Renal pelvis (tissue), 1 donor: ENCODE measurements at regions not wholly inside any gene's neighbourhood (a gene's known extent, or its start where the extent isn't known, plus 50 kb on each side); places are given as distances from the start of the nearest gene placed in this dataset.

ENCODE experiments used
- DNase-seq: peaks from one replicate; pipeline ENCODE4 v3.0.0-alpha.2; 2013

- no peak for DNase-seq
Measured at GRCh38 chr7:47147213-47147631, 434.7 kb downstream of the TNS3 start.

- DNase-seq, result no peak
Measured at GRCh38 chr7:47145982-47146381, 435.9 kb downstream of the TNS3 start.

GRCh38 chr7:47145186-47145725 is 436.7 kb downstream of the TNS3 start:
- DNase-seq, result no peak

GRCh38 chr7:47143339-47143738 is 438.6 kb downstream of the TNS3 start:
- DNase-seq, result no peak

- no peak for DNase-seq
Measured at GRCh38 chr7:47142867-47143175, 439.1 kb downstream of the TNS3 start.

- DNase-seq, result no peak
Measured at GRCh38 chr7:47142169-47142866, 439.6 kb downstream of the TNS3 start.

- DNase-seq, result no peak
Measured at GRCh38 chr7:47132471-47132870, 449.4 kb downstream of the TNS3 start.

GRCh38 chr7:47128700-47129099 is 453.2 kb downstream of the TNS3 start:
- DNase-seq, result no peak

GRCh38 chr7:47125529-47125928 is 456.4 kb downstream of the TNS3 start:
- no peak for DNase-seq

GRCh38 chr7:47119261-47119865 is 462.5 kb downstream of the TNS3 start:
- no peak for DNase-seq

GRCh38 chr7:47104206-47104549 is 477.7 kb downstream of the TNS3 start:
- DNase-seq, result no peak

- DNase-seq, result no peak
Measured at GRCh38 chr7:47103498-47104205, 478.3 kb downstream of the TNS3 start.

GRCh38 chr7:47102331-47102841 is 479.5 kb downstream of the TNS3 start:
- DNase-seq, result no peak

- peak; percentile 4 for DNase-seq
Measured at GRCh38 chr7:47100817-47101435, 481.0 kb downstream of the TNS3 start.

- no peak for DNase-seq
Measured at GRCh38 chr7:47100148-47100816, 481.6 kb downstream of the TNS3 start.

GRCh38 chr7:47097431-47097830 is 484.5 kb downstream of the TNS3 start:
- no peak for DNase-seq

GRCh38 chr7:47095946-47096345 is 486.0 kb downstream of the TNS3 start:
- DNase-seq, result no peak

GRCh38 chr7:47094462-47094861 is 487.4 kb downstream of the TNS3 start:
- no peak for DNase-seq

GRCh38 chr7:47093320-47094234 is 488.3 kb downstream of the TNS3 start:
- DNase-seq, result no peak

GRCh38 chr7:47092336-47092735 is 489.6 kb downstream of the TNS3 start:
- DNase-seq, result no peak

GRCh38 chr7:47091141-47091540 is 490.8 kb downstream of the TNS3 start:
- DNase-seq, result no peak
